A204.1 (cell line): ENCODE measurements at regions not wholly inside any gene's neighbourhood (a gene's known extent, or its start where the extent isn't known, plus 50 kb on each side); places are given as distances from the start of the nearest gene placed in this dataset.

Experiments used
- FAIRE-seq: peaks from 2 replicates; lab custom pipeline; 2012; peaks lifted over from hg19 to GRCh38; lab: Jason Lieb, UNC

GRCh38 chr6:14722704-14723103 is 523.2 kb upstream of the JARID2 start:
- FAIRE-seq = no peak

- no peak for FAIRE-seq
These were observed 522.3 kb upstream of the JARID2 start for GRCh38 chr6:14723535-14724086.

GRCh38 chr6:14724549-14724948 is 521.3 kb upstream of the JARID2 start:
- no peak for FAIRE-seq

GRCh38 chr6:14726816-14727493 is 518.9 kb upstream of the JARID2 start:
- FAIRE-seq = no peak

- FAIRE-seq = no peak
These were observed 518.1 kb upstream of the JARID2 start for GRCh38 chr6:14727494-14728395.

- no peak for FAIRE-seq
These were observed 517.4 kb upstream of the JARID2 start for GRCh38 chr6:14728396-14729024.

- FAIRE-seq = no peak
These were observed 516.6 kb upstream of the JARID2 start for GRCh38 chr6:14729129-14729871.

- no peak for FAIRE-seq
These were observed 515.2 kb upstream of the JARID2 start for GRCh38 chr6:14730654-14731053.

- FAIRE-seq = no peak
These were observed 514.3 kb upstream of the JARID2 start for GRCh38 chr6:14731611-14732010.

GRCh38 chr6:14732226-14732843 is 513.5 kb upstream of the JARID2 start:
- FAIRE-seq = no peak

GRCh38 chr6:14732844-14733757 is 512.8 kb upstream of the JARID2 start:
- FAIRE-seq = no peak

- FAIRE-seq = no peak
These were observed 511.8 kb upstream of the JARID2 start for GRCh38 chr6:14734052-14734415.

- FAIRE-seq = no peak
These were observed 511.2 kb upstream of the JARID2 start for GRCh38 chr6:14734416-14735340.

GRCh38 chr6:14735956-14736486 is 509.8 kb upstream of the JARID2 start:
- FAIRE-seq = no peak

GRCh38 chr6:14736554-14736953 is 509.3 kb upstream of the JARID2 start:
- no peak for FAIRE-seq

GRCh38 chr6:14738497-14738896 is 507.4 kb upstream of the JARID2 start:
- no peak for FAIRE-seq

- no peak for FAIRE-seq
These were observed 506.9 kb upstream of the JARID2 start for GRCh38 chr6:14738933-14739332.

GRCh38 chr6:14739827-14740226 is 506.0 kb upstream of the JARID2 start:
- FAIRE-seq = no peak

- no peak for FAIRE-seq
These were observed 503.7 kb upstream of the JARID2 start for GRCh38 chr6:14742171-14742570.
